Lung (tissue), 11 donors: ENCODE measurements at regions not wholly inside any gene's neighbourhood (a gene's known extent, or its start where the extent isn't known, plus 50 kb on each side); places are given as distances from the start of the nearest gene placed in this dataset.

Experiments used
- ATAC-seq: fragments of 200-7000 bp; cut with Tn5 transposase; one replicate; pipeline ENCODE4 v1.9.1; 2020; ENCODE audit warnings: moderate number of reproducible peaks; ENCODE audit not compliant: insufficient read depth, low FRiP score
- DNase-seq, 3 donors: peaks; one replicate each; pipeline ENCODE4 v3.0.0-alpha.2; 2013 to 2017
- H3K27ac ChIP-seq, 2 donors: one replicate each; pipeline ENCODE4 v1.5.1; 2013; ENCODE audit warnings: mild to moderate bottlenecking in 2 of 2, moderate library complexity in 2 of 2, control low read depth in 1 of 2, inconsistent platforms in 1 of 2, low read depth in 1 of 2, low read length in 1 of 2
- H3K27me3 ChIP-seq, 3 donors: one replicate each; pipeline ENCODE4 v1.5.1; 2013; ENCODE audit warnings: low read length in 2 of 3; ENCODE audit not compliant: control insufficient read depth in 3 of 3, insufficient read depth in 3 of 3
- H3K36me3 ChIP-seq, 4 donors: one replicate each; pipeline ENCODE4 v1.5.1; 2013; ENCODE audit warnings: low read length in 4 of 4, mild to moderate bottlenecking in 1 of 4, moderate library complexity in 1 of 4; ENCODE audit not compliant: control insufficient read depth in 4 of 4, insufficient read depth in 4 of 4
- H3K4me1 ChIP-seq, 5 donors: one replicate each; pipeline ENCODE4 v1.5.1; 2013; ENCODE audit warnings: low read length in 5 of 5, mild to moderate bottlenecking in 2 of 5, moderate library complexity in 1 of 5; ENCODE audit not compliant: control insufficient read depth in 5 of 5, insufficient read depth in 5 of 5
- H3K4me3 ChIP-seq: one replicate; pipeline ENCODE4 v1.5.1; 2013; ENCODE audit warnings: mild to moderate bottlenecking, control low read depth, moderate library complexity
- H3K9ac ChIP-seq, 2 donors: one replicate each; pipeline ENCODE4 v1.5.1; 2013; ENCODE audit warnings: low read length in 2 of 2, control low read depth in 1 of 2; ENCODE audit not compliant: insufficient read depth in 1 of 2
- H3K9me3 ChIP-seq, 4 donors: one replicate each; pipeline ENCODE4 v1.5.1; 2013; ENCODE audit warnings: low read length in 3 of 4, mild to moderate bottlenecking in 1 of 4, moderate library complexity in 1 of 4; ENCODE audit not compliant: control insufficient read depth in 4 of 4, insufficient read depth in 3 of 4
- CTCF ChIP-seq: IDR thresholded peaks from 2 replicates; pipeline ENCODE4 v1.5.1; 2012; ENCODE audit warnings: mild to moderate bottlenecking; ENCODE audit errors: control extremely low read depth, extremely low read depth
- WGBS, 2 donors: extraction: QIAGEN DNeasy Blood & Tissue Kit; methylation state at CpG; one replicate each; pipeline ENCODE4 v1.1.7; 2013; 5-methylcytosine and 5-hydroxymethylcytosine counted together
- donor health status: control.
- donor health status: control.
- donor health status: Bipolar disorder and iron deficiency.
- donor health status: healthy.
- donor health status: DM: yes; HTN: yes; CAD: no.

GRCh38 chr4:60209588-60209987 lies 990.5 kb upstream of the ADGRL3 start:
- H3K9ac ChIP-seq, result no peak overlapping the region
- H3K27me3 ChIP-seq, result no peaks in the 10 kb centered on the region
- peaks cover 0 to 3% (median 0%) of the 10 kb centered on the region in 4 donors for H3K9me3 ChIP-seq
- no peak for TF ChIP-seq CTCF
- ATAC-seq (no peak), DNase-seq (no peak)
- H3K36me3 ChIP-seq, result no peaks in the 10 kb centered on the region
- no peak overlapping the region for H3K4me3 ChIP-seq
- no peaks in the 10 kb centered on the region for H3K4me1 ChIP-seq
- WGBS, 2 donors, result 86 to 100% methylated on average over 1 of the region's 1 CpG
- H3K27ac ChIP-seq, result no peak overlapping the region

GRCh38 chr4:60215906-60216305 lies 984.2 kb upstream of the ADGRL3 start:
- Histone ChIP-seq H3K4me3 (no peak overlapping the region), H3K36me3 (no peaks in the 10 kb centered on the region), H3K27ac (no peak overlapping the region), H3K27me3 (no peaks in the 10 kb centered on the region), H3K4me1 (no peaks in the 10 kb centered on the region), H3K9me3 (no peaks in the 10 kb centered on the region), H3K9ac (no peak overlapping the region)
- WGBS, 2 donors, result 91 to 96% methylated on average over 2 of the region's 2 CpGs
- no peak for DNase-seq
- no peak for ATAC-seq
- no peak for TF ChIP-seq CTCF

GRCh38 chr4:60216752-60217151 lies 983.4 kb upstream of the ADGRL3 start:
- TF ChIP-seq CTCF, result no peak
- H3K27ac ChIP-seq, result no peak overlapping the region
- 88% methylated on average over 1 of the region's 1 CpG for WGBS, 2 donors
- H3K27me3 ChIP-seq, result no peaks in the 10 kb centered on the region
- H3K9ac ChIP-seq, result no peak overlapping the region
- no peak for DNase-seq
- H3K36me3 ChIP-seq, result no peaks in the 10 kb centered on the region
- no peak for ATAC-seq
- no peak overlapping the region for H3K4me3 ChIP-seq
- H3K4me1 ChIP-seq, result no peaks in the 10 kb centered on the region
- H3K9me3 ChIP-seq, result no peaks in the 10 kb centered on the region

- no peak for DNase-seq
- Histone ChIP-seq H3K27me3 (no peaks in the 10 kb centered on the region), H3K4me3 (no peak overlapping the region), H3K9ac (no peak overlapping the region), H3K27ac (no peak overlapping the region), H3K9me3 (no peaks in the 10 kb centered on the region), H3K36me3 (no peaks in the 10 kb centered on the region), H3K4me1 (no peaks in the 10 kb centered on the region)
- ATAC-seq, result no peak
- 93 to 94% methylated on average over 5 of the region's 5 CpGs for WGBS, 2 donors
- no peak for TF ChIP-seq CTCF
These were observed 978.3 kb upstream of the ADGRL3 start for GRCh38 chr4:60221866-60222265.
